ENCODE measurements at regions not wholly inside any gene's neighbourhood (a gene's known extent, or its start where the extent isn't known, plus 50 kb on each side); places are given as distances from the start of the nearest gene placed in this dataset.

DNA sequence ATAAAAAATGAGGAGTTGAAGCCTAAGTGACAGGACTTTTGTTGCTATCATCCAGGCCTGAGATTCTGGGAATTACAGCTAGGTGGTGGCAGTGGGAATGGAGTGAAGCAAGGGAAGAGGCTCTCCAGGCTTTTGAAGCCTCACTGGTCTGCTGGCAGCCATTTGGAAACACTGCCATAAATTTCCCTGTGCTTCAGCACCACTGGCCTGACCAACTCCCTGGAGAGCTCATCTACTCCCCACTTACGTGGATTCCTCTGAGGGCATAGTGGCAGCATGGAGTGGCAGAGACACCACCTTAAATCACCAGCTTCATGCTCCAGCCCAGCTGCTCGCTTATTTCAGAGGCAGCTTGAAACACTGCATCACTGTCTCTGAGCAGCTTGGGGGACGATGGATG, 518.2 kb downstream of the TLR4 start:
- ATAC-seq (no peak), FAIRE-seq (no peak), DNase-seq (no peak)
- no peak overlapping the region for H3K27ac ChIP-seq
- no peaks in the 10 kb centered on the region for H3K4me1 ChIP-seq
- H3K36me3 ChIP-seq: no peaks in the 10 kb centered on the region
- H3K27me3 ChIP-seq: no peaks in the 10 kb centered on the region
- H3K4me3 ChIP-seq: no peak overlapping the region
- TF ChIP-seq, protein P1, sequence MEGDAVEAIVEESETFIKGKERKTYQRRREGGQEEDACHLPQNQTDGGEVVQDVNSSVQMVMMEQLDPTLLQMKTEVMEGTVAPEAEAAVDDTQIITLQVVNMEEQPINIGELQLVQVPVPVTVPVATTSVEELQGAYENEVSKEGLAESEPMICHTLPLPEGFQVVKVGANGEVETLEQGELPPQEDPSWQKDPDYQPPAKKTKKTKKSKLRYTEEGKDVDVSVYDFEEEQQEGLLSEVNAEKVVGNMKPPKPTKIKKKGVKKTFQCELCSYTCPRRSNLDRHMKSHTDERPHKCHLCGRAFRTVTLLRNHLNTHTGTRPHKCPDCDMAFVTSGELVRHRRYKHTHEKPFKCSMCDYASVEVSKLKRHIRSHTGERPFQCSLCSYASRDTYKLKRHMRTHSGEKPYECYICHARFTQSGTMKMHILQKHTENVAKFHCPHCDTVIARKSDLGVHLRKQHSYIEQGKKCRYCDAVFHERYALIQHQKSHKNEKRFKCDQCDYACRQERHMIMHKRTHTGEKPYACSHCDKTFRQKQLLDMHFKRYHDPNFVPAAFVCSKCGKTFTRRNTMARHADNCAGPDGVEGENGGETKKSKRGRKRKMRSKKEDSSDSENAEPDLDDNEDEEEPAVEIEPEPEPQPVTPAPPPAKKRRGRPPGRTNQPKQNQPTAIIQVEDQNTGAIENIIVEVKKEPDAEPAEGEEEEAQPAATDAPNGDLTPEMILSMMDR (IDR thresholded peaks at IDR 0.05): no peak
- WGBS, 2 donors: 35 to 54% methylated on average over 3 of the region's 3 CpGs
- intact Hi-C loops (cut with DNase I): no loop called here
- no peaks in the 10 kb centered on the region for H3K9me3 ChIP-seq

GRCh38 chr9:118223111-118223510, 518.9 kb downstream of the TLR4 start:
- Histone ChIP-seq H3K27ac (no peak overlapping the region), H3K27me3 (no peaks in the 10 kb centered on the region), H3K4me1 (no peaks in the 10 kb centered on the region), H3K36me3 (no peaks in the 10 kb centered on the region), H3K9me3 (no peaks in the 10 kb centered on the region), H3K4me3 (no peak overlapping the region)
- no peak for FAIRE-seq
- TF ChIP-seq, protein P1 (IDR thresholded peaks at IDR 0.05): no peak
- intact Hi-C loops (cut with DNase I): no loop called here
- ATAC-seq: no peak
- DNase-seq: no peak

GRCh38 chr9:118230329-118230728, 526.1 kb downstream of the TLR4 start:
- intact Hi-C loops (cut with DNase I): no loop called here
- Histone ChIP-seq H3K27me3 (no peaks in the 10 kb centered on the region), H3K9me3 (no peaks in the 10 kb centered on the region), H3K4me1 (no peaks in the 10 kb centered on the region), H3K36me3 (no peaks in the 10 kb centered on the region), H3K27ac (no peak overlapping the region), H3K4me3 (no peak overlapping the region)
- TF ChIP-seq, protein P1 (IDR thresholded peaks at IDR 0.05): no peak
- DNase-seq (no peak), ATAC-seq (no peak), FAIRE-seq (no peak)
- 33 to 39% methylated on average over 1 of the region's 1 CpG for WGBS, 2 donors

DNA sequence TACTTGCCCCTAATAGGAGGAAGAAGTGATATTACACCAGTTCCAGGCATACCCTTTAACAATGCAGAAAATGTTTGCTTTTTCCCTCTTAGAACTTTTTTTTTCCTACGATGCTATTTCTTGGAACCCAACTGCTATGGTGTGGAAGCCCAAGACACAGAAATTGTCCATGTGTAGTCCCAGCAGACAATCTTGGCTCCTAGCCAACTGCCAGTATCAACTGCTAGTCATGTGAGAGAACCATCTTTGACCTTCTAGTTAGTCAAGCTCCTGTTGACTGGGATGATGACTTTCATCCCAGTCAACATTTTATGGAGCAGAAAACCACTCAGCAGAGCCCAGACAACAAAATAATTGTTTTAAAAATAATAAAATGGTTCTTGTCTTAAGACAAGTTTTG, 532.4 kb downstream of the TLR4 start:
- Histone ChIP-seq H3K4me1 (no peaks in the 10 kb centered on the region), H3K27me3 (no peaks in the 10 kb centered on the region), H3K4me3 (no peak overlapping the region), H3K36me3 (no peaks in the 10 kb centered on the region), H3K27ac (no peak overlapping the region), H3K9me3 (no peaks in the 10 kb centered on the region)
- 52 to 86% methylated on average over 1 of the region's 1 CpG for WGBS, 2 donors
- DNase-seq: no peak
- intact Hi-C loops (cut with DNase I): no loop called here
- no peak for FAIRE-seq
- ATAC-seq: no peak
- TF ChIP-seq, protein P1 (IDR thresholded peaks at IDR 0.05): no peak

- no peak for FAIRE-seq
- intact Hi-C loops (cut with DNase I): no loop called here
- no peak for ATAC-seq
- Histone ChIP-seq H3K4me3 (no peak overlapping the region), H3K27ac (no peak overlapping the region), H3K4me1 (no peaks in the 10 kb centered on the region), H3K27me3 (no peaks in the 10 kb centered on the region), H3K36me3 (no peaks in the 10 kb centered on the region), H3K9me3 (no peaks in the 10 kb centered on the region)
- TF ChIP-seq, protein P1 (IDR thresholded peaks at IDR 0.05): no peak
- DNase-seq: no peak
Observed at GRCh38 chr9:118238139-118238538, 533.9 kb downstream of the TLR4 start.
